SK-N-DZ (cell line): ENCODE measurements at regions not wholly inside any gene's neighbourhood (a gene's known extent, or its start where the extent isn't known, plus 50 kb on each side); places are given as distances from the start of the nearest gene placed in this dataset.
A peak's percentile ranks its signal among the peaks of the same experiment; 100 is the strongest.
"Not testable (repeated sequence)": the region's sequence is repeated elsewhere in the genome, so short reads cannot be mapped to it uniquely, and the experiment has no call there.

Source experiments
- DNase-seq: peaks from one replicate; pipeline ENCODE4 v3.0.0-alpha.2; 2015; ENCODE audit warnings: low spot score

GRCh38 chr10:128178302-128178958, 52.2 kb upstream of the MKI67 start:
- DNase-seq, result peak; percentile 60

- DNase-seq, result no peak
Measured at GRCh38 chr10:128180843-128181242, 54.6 kb upstream of the MKI67 start.

- DNase-seq, result no peak
Measured at GRCh38 chr10:128185627-128186026, 59.4 kb upstream of the MKI67 start.

- DNase-seq, result peak; percentile 98
Measured at GRCh38 chr10:128186959-128187787, 61.0 kb upstream of the MKI67 start.

- DNase-seq, result no peak
Measured at GRCh38 chr10:128187788-128188185, 61.6 kb upstream of the MKI67 start.

GRCh38 chr10:128189176-128189575, 63.0 kb upstream of the MKI67 start:
- DNase-seq, result no peak

GRCh38 chr10:128191847-128192246, 65.6 kb upstream of the MKI67 start:
- DNase-seq, result no peak

- DNase-seq, result not testable (repeated sequence)
Measured at GRCh38 chr10:128201826-128202225, 75.6 kb upstream of the MKI67 start.

- DNase-seq, result no peak
Measured at GRCh38 chr10:128203028-128203427, 76.8 kb upstream of the MKI67 start.

- DNase-seq, result not testable (repeated sequence)
Measured at GRCh38 chr10:128205591-128205990, 79.4 kb upstream of the MKI67 start.

GRCh38 chr10:128206676-128207075, 80.5 kb upstream of the MKI67 start:
- no peak for DNase-seq

GRCh38 chr10:128209862-128210214, 83.6 kb upstream of the MKI67 start:
- no peak for DNase-seq

- no peak for DNase-seq
Measured at GRCh38 chr10:128210215-128211063, 84.2 kb upstream of the MKI67 start.

- DNase-seq, result no peak
Measured at GRCh38 chr10:128211064-128211504, 84.9 kb upstream of the MKI67 start.

GRCh38 chr10:128211953-128212727, 85.9 kb upstream of the MKI67 start:
- peak; percentile 75 for DNase-seq

GRCh38 chr10:128213156-128213555, 86.9 kb upstream of the MKI67 start:
- no peak for DNase-seq

GRCh38 chr10:128215733-128216132, 89.5 kb upstream of the MKI67 start:
- no peak for DNase-seq

GRCh38 chr10:128217136-128217535, 90.9 kb upstream of the MKI67 start:
- no peak for DNase-seq

- no peak for DNase-seq
Measured at GRCh38 chr10:128218161-128218560, 91.9 kb upstream of the MKI67 start.

- DNase-seq, result no peak
Measured at GRCh38 chr10:128219295-128219694, 93.1 kb upstream of the MKI67 start.

- DNase-seq, result no peak
Measured at GRCh38 chr10:128220021-128220420, 93.8 kb upstream of the MKI67 start.
